ENCODE measurements at regions not wholly inside any gene's neighbourhood (a gene's known extent, or its start where the extent isn't known, plus 50 kb on each side); places are given as distances from the start of the nearest gene placed in this dataset.
"Not testable (repeated sequence)": the region's sequence is repeated elsewhere in the genome, so short reads cannot be mapped to it uniquely, and the experiment has no call there.

- DNase-seq (no peak), ATAC-seq (replicated peaks) (no peak)
- Mint-ChIP-seq H3K36me3 (no peaks in the 10 kb centered on the region), H3K27me3 (no peaks in the 10 kb centered on the region), H3K27ac (no peak overlapping the region), H3K9me3 (no peaks in the 10 kb centered on the region), H3K4me3 (no peak overlapping the region), H3K4me1 (no peaks in the 10 kb centered on the region)
Measured at GRCh38 chr10:64855941-64856340, 1334.7 kb downstream of the REEP3 start.

- ATAC-seq (replicated peaks) = no peak
- Mint-ChIP-seq H3K4me1 (no peaks in the 10 kb centered on the region), H3K4me3 (no peak overlapping the region), H3K9me3 (no peaks in the 10 kb centered on the region), H3K27ac (no peak overlapping the region), H3K27me3 (no peaks in the 10 kb centered on the region), H3K36me3 (no peaks in the 10 kb centered on the region)
- no peak for DNase-seq
Measured at GRCh38 chr10:64859911-64860310, 1338.7 kb downstream of the REEP3 start.

GRCh38 chr10:64863836-64864235 is 1342.6 kb downstream of the REEP3 start:
- Mint-ChIP-seq H3K27ac (no peak overlapping the region), H3K4me3 (no peak overlapping the region), H3K9me3 (no peaks in the 10 kb centered on the region), H3K27me3 (no peaks in the 10 kb centered on the region), H3K36me3 (no peaks in the 10 kb centered on the region), H3K4me1 (no peaks in the 10 kb centered on the region)
- DNase-seq (no peak), ATAC-seq (replicated peaks) (peak in 1 of 2 donors; percentile 12)

- no peaks in the 10 kb centered on the region for H3K9me3 Mint-ChIP-seq
- no peaks in the 10 kb centered on the region for H3K4me1 Mint-ChIP-seq
- DNase-seq (no peak), ATAC-seq (replicated peaks) (no peak)
- no peak overlapping the region for H3K4me3 Mint-ChIP-seq
- H3K36me3 Mint-ChIP-seq = no peaks in the 10 kb centered on the region
- H3K27me3 Mint-ChIP-seq = no peaks in the 10 kb centered on the region
- H3K27ac Mint-ChIP-seq = no peak overlapping the region
Measured at GRCh38 chr10:64867501-64867962, 1346.3 kb downstream of the REEP3 start.

- Mint-ChIP-seq H3K4me3 (no peak overlapping the region), H3K9me3 (no peaks in the 10 kb centered on the region), H3K36me3 (no peaks in the 10 kb centered on the region), H3K27ac (no peak overlapping the region), H3K27me3 (no peaks in the 10 kb centered on the region), H3K4me1 (no peaks in the 10 kb centered on the region)
- no peak for DNase-seq
- ATAC-seq (replicated peaks) = no peak
Measured at GRCh38 chr10:64873088-64873487, 1351.9 kb downstream of the REEP3 start.

- Mint-ChIP-seq H3K4me1 (no peaks in the 10 kb centered on the region), H3K27me3 (no peaks in the 10 kb centered on the region), H3K4me3 (no peak overlapping the region), H3K36me3 (no peaks in the 10 kb centered on the region), H3K27ac (no peak overlapping the region), H3K9me3 (no peaks in the 10 kb centered on the region)
- no peak for ATAC-seq (replicated peaks)
- no peak for DNase-seq
Measured at GRCh38 chr10:64873959-64874358, 1352.8 kb downstream of the REEP3 start.

GRCh38 chr10:64880546-64880945 is 1359.3 kb downstream of the REEP3 start:
- Mint-ChIP-seq H3K4me3 (no peak overlapping the region), H3K36me3 (no peaks in the 10 kb centered on the region), H3K27me3 (no peaks in the 10 kb centered on the region), H3K9me3 (no peaks in the 10 kb centered on the region), H3K27ac (no peak overlapping the region), H3K4me1 (no peaks in the 10 kb centered on the region)
- DNase-seq (no peak), ATAC-seq (replicated peaks) (no peak)

GRCh38 chr10:64881257-64881656 is 1360.1 kb downstream of the REEP3 start:
- no peaks in the 10 kb centered on the region for H3K9me3 Mint-ChIP-seq
- ATAC-seq (replicated peaks) = no peak
- no peaks in the 10 kb centered on the region for H3K27me3 Mint-ChIP-seq

GRCh38 chr10:64896582-64896981 is 1375.4 kb downstream of the REEP3 start:
- no peak for ATAC-seq (replicated peaks)
- DNase-seq = no peak
- no peak overlapping the region for H3K4me3 Mint-ChIP-seq
- H3K36me3 Mint-ChIP-seq = no peaks in the 10 kb centered on the region
- H3K9me3 Mint-ChIP-seq = peaks cover 10 to 15% of the 10 kb centered on the region in 2 donors
- no peak overlapping the region for H3K27ac Mint-ChIP-seq
- H3K4me1 Mint-ChIP-seq = no peaks in the 10 kb centered on the region
- no peaks in the 10 kb centered on the region for H3K27me3 Mint-ChIP-seq

More at GRCh38 chr10:64881257-64881656, 1360.1 kb downstream of the REEP3 start:
- H3K4me3 Mint-ChIP-seq = no peak overlapping the region
- no peaks in the 10 kb centered on the region for H3K36me3 Mint-ChIP-seq
- H3K27ac Mint-ChIP-seq = no peak overlapping the region
- no peak for DNase-seq
- no peaks in the 10 kb centered on the region for H3K4me1 Mint-ChIP-seq

- ATAC-seq (replicated peaks); H3K27ac Mint-ChIP-seq; H3K9me3 Mint-ChIP-seq; H3K4me3 Mint-ChIP-seq; DNase-seq; H3K27me3 Mint-ChIP-seq; H3K4me1 Mint-ChIP-seq; H3K36me3 Mint-ChIP-seq: not testable (repeated sequence)
Measured at GRCh38 chr10:64906311-64906710, 1385.1 kb downstream of the REEP3 start.

GRCh38 chr10:64924306-64924705 is 1403.1 kb downstream of the REEP3 start:
- ATAC-seq (replicated peaks); H3K4me3 Mint-ChIP-seq; DNase-seq; H3K36me3 Mint-ChIP-seq; H3K4me1 Mint-ChIP-seq; H3K27ac Mint-ChIP-seq; H3K27me3 Mint-ChIP-seq: not testable (repeated sequence)
- H3K9me3 Mint-ChIP-seq = peaks cover 8 to 13% of the 10 kb centered on the region in 2 donors

- H3K27me3 Mint-ChIP-seq = no peaks in the 10 kb centered on the region
- no peaks in the 10 kb centered on the region for H3K4me1 Mint-ChIP-seq
- no peak for ATAC-seq (replicated peaks)
- H3K4me3 Mint-ChIP-seq = no peak overlapping the region
- H3K9me3 Mint-ChIP-seq = peaks cover 7 to 16% of the 10 kb centered on the region in 2 donors
- H3K36me3 Mint-ChIP-seq = no peaks in the 10 kb centered on the region
- DNase-seq = no peak
- no peak overlapping the region for H3K27ac Mint-ChIP-seq
Measured at GRCh38 chr10:64952042-64952441, 1430.8 kb downstream of the REEP3 start.

- no peaks in the 10 kb centered on the region for H3K27me3 Mint-ChIP-seq
- no peak overlapping the region for H3K4me3 Mint-ChIP-seq
- no peaks in the 10 kb centered on the region for H3K4me1 Mint-ChIP-seq
- H3K36me3 Mint-ChIP-seq = no peaks in the 10 kb centered on the region
- DNase-seq (no peak), ATAC-seq (replicated peaks) (no peak)
- peaks cover 3 to 10% of the 10 kb centered on the region in 2 donors for H3K9me3 Mint-ChIP-seq
- no peak overlapping the region for H3K27ac Mint-ChIP-seq
Measured at GRCh38 chr10:64956441-64956840, 1435.2 kb downstream of the REEP3 start.

- no peaks in the 10 kb centered on the region for H3K27me3 Mint-ChIP-seq
- peaks cover 3 to 4% of the 10 kb centered on the region in 2 donors for H3K9me3 Mint-ChIP-seq
- no peaks in the 10 kb centered on the region for H3K4me1 Mint-ChIP-seq
- DNase-seq = no peak
- no peak for ATAC-seq (replicated peaks)
- H3K27ac Mint-ChIP-seq = no peak overlapping the region
- H3K4me3 Mint-ChIP-seq = no peak overlapping the region
- H3K36me3 Mint-ChIP-seq = no peaks in the 10 kb centered on the region
Measured at GRCh38 chr10:64959116-64959515, 1437.9 kb downstream of the REEP3 start.

GRCh38 chr10:64959883-64960282 is 1438.7 kb downstream of the REEP3 start:
- H3K36me3 Mint-ChIP-seq = no peaks in the 10 kb centered on the region
- H3K4me3 Mint-ChIP-seq = no peak overlapping the region
- no peaks in the 10 kb centered on the region for H3K4me1 Mint-ChIP-seq
- no peaks in the 10 kb centered on the region for H3K9me3 Mint-ChIP-seq
- DNase-seq (no peak), ATAC-seq (replicated peaks) (no peak)
- no peak overlapping the region for H3K27ac Mint-ChIP-seq
- H3K27me3 Mint-ChIP-seq = no peaks in the 10 kb centered on the region

GRCh38 chr10:64973391-64973790 is 1452.2 kb downstream of the REEP3 start:
- H3K4me3 Mint-ChIP-seq = no peak overlapping the region

More at GRCh38 chr10:64973391-64973790, 1452.2 kb downstream of the REEP3 start:
- H3K27me3 Mint-ChIP-seq = no peaks in the 10 kb centered on the region
- H3K4me1 Mint-ChIP-seq = no peaks in the 10 kb centered on the region
- ATAC-seq (replicated peaks) (no peak), DNase-seq (no peak)
- H3K9me3 Mint-ChIP-seq = no peaks in the 10 kb centered on the region
- H3K36me3 Mint-ChIP-seq = no peaks in the 10 kb centered on the region
- H3K27ac Mint-ChIP-seq = no peak overlapping the region
